ENCODE measurements at regions not wholly inside any gene's neighbourhood (a gene's known extent, or its start where the extent isn't known, plus 50 kb on each side); places are given as distances from the start of the nearest gene placed in this dataset.
"Not testable (repeated sequence)": the region's sequence is repeated elsewhere in the genome, so short reads cannot be mapped to it uniquely, and the experiment has no call there.

DNA sequence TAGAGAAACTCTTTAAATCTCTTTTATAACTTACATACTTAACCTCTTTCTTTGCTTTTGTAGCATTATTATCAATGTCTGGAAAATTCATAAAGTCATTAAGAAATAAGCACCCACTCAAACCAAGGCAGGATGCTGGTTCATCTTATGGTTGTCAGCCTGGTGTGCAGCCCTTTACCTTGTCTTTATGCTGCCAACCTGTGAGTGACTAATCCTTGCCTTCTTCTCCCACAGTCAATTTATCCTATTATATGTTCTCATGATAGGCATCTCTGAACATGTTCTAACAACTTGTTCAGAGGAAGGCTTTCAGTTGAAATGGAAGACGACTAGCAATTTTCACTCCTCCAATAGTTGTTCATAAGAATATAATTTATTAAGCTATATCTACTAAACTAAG is 186.9 kb upstream of the CAND1 start:
- DNase-seq, result no peak

DNA sequence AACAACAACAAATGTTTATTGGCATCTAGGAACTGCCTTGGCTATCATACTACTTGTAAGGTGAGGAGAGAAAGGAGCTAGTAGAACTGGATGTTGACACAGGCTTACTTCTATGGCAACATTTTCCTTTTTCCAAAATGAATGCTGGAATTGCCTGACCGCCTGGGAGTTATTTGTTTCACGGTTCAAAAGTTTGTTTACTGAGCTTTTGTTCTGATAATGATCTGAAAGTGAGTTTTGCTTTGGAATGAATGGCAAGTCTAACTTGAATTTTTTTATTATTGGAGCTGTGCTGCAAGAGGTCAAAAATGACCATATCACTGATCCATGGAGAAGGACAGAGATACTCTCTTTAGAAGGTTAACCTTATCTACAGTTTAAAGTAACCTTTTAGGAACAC is 183.5 kb upstream of the CAND1 start:
- no peak for DNase-seq

GRCh38 chr12:67086116-67086515 is 183.0 kb upstream of the CAND1 start:
- no peak for DNase-seq

- DNase-seq, result no peak
Measured at GRCh38 chr12:67088401-67089118, 180.6 kb upstream of the CAND1 start.

DNA sequence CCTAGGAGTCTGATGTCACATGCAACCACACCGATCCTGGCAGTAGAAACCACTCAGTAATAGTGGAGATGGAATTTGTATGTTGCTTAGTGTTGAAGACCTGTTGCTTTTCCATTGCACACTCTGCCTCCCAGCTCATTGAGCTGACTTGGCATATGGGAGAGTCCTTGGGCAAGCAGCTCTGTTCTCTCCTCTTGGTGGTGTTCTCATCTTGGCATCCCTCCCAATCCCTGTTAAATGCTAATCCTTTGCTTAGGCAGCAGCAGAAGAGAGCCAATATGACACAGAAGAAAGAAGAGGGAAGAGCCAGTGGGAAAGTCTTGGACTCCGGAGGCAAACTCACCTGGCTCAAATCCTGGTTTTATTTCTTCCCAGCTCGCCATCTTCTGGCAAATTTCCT is 178.0 kb upstream of the CAND1 start:
- DNase-seq, result no peak

DNA sequence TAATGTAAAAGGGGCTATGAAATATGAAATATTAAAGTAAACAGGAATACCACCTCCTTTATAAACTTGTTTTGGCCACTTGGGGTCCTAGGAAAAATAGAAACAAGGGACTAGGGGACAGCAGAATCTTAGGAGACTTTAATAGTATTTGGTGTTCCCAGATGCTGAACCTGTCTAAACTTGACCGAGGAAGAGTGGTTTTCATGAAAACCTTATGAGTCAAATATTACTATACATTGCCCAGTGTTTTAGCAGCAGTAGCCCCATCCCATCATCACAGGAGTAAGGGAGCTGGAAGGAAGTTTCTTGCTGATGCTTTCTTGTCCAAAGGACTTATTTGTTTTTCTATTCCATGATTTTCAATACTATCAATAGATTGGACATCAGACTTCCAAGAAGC is 177.5 kb upstream of the CAND1 start:
- no peak for DNase-seq

DNA sequence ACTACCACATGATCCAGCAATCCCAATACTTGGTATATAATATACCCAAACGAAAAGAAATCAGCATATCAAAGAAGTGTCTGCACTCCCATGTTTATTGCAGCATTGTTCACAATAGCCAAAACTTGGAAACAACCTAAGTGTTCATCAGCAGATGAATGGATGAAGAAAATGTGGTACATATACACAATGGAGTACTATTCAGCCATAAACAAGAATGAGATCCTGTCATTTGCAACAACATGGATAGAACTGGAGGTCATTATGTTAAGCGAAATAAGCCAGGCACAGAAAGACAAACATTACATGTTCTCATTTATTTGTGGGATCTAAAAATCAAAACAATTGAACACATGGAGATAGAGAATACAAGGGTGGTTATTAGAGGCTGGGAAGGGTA is 176.2 kb upstream of the CAND1 start:
- DNase-seq, result not testable (repeated sequence)

DNA sequence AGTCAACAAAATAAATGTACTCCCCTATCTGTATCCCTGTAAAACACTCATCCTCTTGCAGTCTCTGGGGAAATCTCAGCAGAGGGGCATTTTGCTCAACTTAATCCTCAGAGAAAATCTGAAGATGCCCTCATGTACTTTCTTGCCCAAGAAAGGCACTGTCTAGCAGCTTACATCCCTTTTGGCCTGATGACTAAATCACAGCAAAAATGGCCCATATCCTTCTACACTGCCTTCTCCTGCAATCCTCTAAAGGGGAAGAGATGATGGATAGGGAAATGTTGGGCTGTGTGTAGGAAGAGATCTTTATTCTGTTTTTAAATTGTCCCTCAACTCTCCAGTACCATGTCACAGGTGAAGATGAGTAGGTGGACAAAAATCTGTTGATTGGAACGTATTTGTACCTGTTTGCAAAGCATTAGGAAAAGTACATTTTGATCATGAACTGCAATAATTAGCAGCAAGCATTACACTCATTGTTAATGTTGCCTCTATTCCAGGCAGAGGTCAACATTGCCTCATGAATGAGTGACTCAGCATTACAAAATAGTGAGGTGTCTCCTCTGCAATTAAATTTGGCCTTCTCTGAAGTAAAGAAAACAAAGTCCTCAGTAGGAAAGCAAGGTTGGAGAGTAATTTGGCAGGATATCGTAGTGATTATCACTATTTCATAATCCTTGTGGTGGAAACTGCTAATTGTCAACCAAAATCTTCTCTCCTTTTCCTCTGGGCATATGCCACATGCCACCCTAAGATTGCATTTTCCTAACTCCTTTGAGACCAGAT is 172.4 kb upstream of the CAND1 start:
- peak in 3 of 4 experiments; percentile 18 to 37 (median 18) for DNase-seq

GRCh38 chr12:67099858-67100257 is 169.3 kb upstream of the CAND1 start:
- no peak for DNase-seq

DNA sequence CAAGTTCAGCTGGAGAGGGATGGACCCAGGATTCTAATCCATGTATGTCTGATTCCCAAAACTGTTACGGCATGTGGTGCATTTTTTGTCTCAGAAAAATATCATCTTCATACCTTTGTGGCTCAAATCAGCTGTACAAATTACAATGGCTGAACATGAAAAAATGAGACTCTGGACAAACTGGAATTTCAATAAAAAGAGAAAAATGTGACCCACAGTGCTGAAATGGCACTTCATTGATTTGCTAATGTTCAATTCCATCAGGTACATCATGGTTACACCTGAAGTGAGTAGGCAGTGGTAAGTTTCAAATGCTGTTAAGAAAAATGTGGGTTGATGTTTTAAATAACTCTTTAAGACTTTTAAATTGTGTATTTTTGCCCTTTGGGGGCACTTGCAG is 165.6 kb upstream of the CAND1 start:
- DNase-seq, result no peak

GRCh38 chr12:67107235-67107634 is 161.9 kb upstream of the CAND1 start:
- no peak for DNase-seq

DNA sequence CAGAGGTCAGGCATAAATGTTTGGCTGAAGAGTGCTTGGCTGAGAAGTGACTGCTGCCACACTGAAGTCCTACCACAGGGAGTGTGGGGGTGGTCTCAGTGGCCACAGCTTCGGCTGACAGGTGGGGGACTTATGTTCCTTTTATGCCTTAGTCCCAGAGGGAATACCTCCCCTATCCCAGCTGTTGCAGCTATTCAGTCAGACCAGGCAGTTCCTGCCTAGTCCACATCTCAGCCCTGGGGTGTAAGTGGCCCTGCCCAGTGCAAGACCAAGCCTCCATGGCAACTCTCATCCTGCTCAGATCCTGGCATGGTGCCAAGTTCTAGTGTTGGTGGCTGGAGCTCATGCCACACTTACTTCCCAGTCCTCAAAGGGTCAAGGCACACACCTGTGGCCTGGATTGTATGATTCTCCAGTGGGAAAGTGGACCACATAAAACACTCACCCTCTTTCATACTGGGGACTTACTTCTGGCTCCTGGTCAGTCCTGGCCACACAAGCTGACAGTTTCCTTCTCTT is 161.3 kb upstream of the CAND1 start:
- DNase-seq, result no peak

DNA sequence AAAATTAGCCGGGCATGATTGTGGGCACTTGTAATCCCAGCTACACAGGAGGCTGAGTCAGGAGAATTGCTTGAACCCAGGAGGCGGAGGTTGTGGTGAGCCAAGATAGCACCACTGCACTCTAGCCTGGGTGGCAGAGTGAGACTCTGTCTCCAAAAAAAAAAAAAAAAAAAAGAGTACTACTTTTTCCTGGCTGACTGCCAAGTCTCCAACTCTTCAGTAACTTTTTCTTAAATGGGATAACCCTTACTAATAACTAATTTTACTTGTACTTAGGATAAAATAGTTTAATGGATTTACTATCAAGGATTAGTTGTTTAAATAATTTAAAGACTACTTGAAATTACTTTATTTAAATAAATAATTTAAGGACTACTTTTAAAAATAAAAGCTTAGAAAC is 158.8 kb upstream of the CAND1 start:
- not testable (repeated sequence) for DNase-seq

GRCh38 chr12:67111182-67111581 is 158.0 kb upstream of the CAND1 start:
- no peak for DNase-seq

DNA sequence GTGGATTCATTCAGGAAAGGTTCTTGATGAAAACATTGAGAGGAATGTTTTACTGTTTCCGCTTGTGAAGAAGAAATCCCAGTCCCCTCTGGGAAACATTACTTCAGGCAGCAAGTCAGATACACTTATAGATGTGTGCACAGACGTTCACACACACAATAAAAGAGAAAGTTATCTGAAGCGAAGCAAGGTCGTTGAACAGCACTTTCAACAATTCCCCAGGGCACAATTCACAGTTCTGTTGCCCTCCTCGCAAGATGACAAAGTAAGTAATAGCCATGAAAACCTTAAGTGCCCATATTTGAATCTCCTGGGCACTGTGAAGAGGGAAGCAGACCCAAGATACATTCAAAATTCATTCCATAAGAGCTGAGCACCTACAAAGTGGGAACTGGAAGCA is 156.6 kb upstream of the CAND1 start:
- no peak for DNase-seq

GRCh38 chr12:67116134-67116533 is 153.0 kb upstream of the CAND1 start:
- no peak for DNase-seq

DNA sequence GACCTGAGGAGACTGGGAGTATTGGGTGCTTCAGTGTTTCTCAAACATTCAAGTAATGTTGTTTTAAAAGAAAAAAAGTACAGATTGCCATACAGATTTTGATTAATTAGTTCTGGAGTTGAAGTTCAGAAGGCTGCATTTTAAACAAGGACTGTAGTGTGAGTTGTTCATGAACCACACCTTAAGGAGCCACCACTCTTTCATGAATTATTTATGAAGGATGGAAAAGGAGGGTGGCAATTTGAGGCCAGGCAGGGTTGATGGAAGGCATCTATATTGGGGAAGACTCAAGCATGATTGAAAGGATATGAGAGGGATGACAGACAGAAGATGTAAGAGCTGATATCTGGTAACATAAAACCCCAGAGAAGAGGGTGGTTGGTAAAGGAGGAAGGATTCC is 146.6 kb upstream of the CAND1 start:
- DNase-seq, result no peak

GRCh38 chr12:67137256-67137655 is 131.9 kb upstream of the CAND1 start:
- no peak for DNase-seq

- DNase-seq, result no peak
Measured at GRCh38 chr12:67141296-67142018, 127.7 kb upstream of the CAND1 start.

DNA sequence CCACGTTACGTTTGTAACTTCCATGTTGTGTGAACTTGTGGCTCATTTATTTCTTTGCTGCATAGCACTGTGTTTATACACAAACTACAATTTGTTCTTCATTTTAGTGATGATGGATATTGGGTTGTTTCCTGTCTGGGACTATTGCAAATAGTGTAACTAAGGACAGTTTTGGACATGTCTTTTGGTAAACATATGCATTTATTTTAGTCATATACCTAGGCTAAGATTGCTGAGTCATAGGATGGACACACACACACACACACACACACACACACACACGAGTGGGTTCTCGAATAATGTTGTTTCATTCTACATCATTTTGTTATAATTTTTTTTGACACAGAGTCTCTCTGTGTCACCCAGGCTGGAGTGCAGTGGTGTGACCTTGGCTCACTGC is 123.5 kb upstream of the CAND1 start:
- DNase-seq, result no peak

GRCh38 chr12:67147030-67147429 is 122.1 kb upstream of the CAND1 start:
- DNase-seq, result no peak

DNA sequence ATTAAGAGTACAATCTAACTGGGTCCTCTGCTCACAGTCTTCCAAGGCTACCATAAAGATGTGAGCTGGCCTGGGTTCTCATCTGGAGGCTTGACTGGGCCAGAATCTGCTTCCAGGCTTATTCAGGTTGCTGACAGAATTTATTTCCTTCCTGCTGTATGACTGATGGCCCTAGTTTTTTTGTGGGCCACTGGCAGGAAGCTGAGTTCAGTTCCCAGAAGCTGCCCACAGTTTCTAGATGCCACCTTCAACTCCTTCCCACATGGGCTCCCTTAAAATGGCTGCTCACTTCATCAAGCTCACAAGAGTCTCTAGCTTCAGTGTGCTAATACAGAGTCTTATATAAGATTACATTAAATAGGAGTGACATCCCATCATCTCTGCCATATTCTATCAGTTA is 121.7 kb upstream of the CAND1 start:
- DNase-seq, result no peak

DNA sequence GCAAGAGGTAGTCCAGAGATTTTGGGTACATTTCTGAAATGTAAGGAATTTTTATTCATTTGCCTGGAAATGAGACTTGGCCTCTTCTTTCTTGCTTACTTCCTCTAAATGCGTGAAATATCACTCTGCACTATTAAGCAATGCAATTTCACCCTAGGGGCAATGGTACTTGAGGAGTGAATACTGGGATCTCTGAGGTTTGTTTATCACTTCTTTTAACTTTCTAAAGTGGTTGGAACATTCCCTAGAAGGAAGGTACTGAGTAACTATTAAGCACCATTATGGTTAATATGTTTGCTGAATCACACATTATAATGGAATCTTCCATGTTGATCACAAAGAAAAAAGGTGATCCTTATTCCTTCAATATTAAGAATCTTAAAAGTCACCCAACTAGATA is 120.9 kb upstream of the CAND1 start:
- no peak for DNase-seq

Data from suppressor macrophage (primary cell).